ENCODE measurements at regions not wholly inside any gene's neighbourhood (a gene's known extent, or its start where the extent isn't known, plus 50 kb on each side); places are given as distances from the start of the nearest gene placed in this dataset.
A peak's percentile ranks its signal among the peaks of the same experiment; 100 is the strongest.

DNA sequence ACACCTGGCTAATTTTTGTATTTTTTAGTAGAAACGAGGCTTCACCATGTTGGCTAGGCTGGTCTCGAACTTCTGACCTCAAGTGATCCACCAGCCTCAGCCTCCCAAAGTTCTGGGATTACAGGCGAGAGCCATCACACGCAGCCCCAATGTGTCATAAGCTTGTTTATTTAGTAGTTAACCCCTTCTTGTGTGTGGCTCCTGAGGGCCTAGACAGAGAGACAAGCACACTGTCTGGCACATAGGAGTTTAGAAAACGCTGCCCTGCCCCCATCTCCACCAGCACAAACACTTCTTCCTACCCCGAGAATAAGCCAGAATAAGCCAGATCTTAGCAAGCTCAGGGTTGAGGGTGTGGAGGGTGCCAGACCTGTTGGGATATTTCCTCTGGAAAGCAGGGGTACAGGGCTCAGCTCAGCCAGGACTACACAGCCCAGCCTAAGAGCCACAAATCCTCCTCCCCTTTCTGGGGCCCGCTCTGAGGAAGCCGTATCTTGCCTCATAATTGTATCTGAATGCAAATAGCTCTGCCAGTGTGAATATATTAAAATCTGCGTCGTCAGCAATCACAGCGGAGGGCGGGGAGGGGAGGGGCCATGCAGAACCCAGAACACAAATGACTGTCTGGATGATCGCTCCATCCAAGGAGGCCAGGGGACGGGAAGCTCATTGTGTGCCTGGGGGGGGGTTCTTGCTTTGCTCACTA is 247.3 kb downstream of the MN1 start:
- Mint-ChIP-seq H3K4me1 (no peaks in the 10 kb centered on the region), H3K4me3 (no peak overlapping the region), H3K27me3 (peaks cover 0 to 19% (median 3%) of the 10 kb centered on the region in 5 donors), H3K9me3 (peaks cover 0 to 9% (median 0%) of the 10 kb centered on the region in 9 donors), H3K36me3 (peaks cover 0 to 2% (median 0%) of the 10 kb centered on the region in 3 donors), H3K27ac (peak overlapping the region in 1 of 10 donors; percentile 5)
- DNase-seq (no peak), ATAC-seq (no peak)
- POLR2A ChIA-PET, result no interaction called here

DNA sequence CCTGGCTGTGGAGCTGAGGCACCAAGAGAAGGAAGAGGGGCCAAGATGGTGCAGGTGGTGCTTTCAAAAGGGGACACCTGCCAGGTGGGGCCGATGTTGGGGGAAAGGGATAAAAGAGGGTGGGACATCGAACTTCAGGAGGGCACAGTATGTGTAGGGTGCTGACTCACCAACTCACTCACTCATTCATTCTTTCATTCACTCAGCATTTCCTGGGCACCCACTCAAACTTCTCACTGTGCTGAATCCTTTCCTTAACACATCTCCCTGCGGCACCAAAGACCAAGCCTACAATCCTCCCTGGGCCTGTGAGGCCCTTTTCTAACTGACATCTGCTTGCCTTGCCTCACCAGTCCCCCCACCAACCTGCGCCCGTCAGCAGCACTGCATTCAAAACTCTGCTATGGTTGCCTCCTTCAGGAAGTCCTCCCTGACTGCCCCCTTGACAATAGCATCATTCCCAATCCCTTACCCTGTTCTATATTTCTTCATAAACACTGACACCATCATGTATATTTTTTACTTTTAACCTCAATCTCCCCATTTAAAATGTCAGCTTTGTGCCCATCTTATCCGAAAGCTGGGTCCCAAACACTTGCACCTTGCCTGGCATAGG is 246.6 kb downstream of the MN1 start:
- ATAC-seq (no peak), DNase-seq (no peak)
- H3K4me1 Mint-ChIP-seq, result no peaks in the 10 kb centered on the region
- POLR2A ChIA-PET, result no interaction called here
- no peak overlapping the region for H3K27ac Mint-ChIP-seq
- peaks cover 0 to 2% (median 0%) of the 10 kb centered on the region in 3 donors for H3K36me3 Mint-ChIP-seq
- H3K27me3 Mint-ChIP-seq, result peaks cover 0 to 19% (median 3%) of the 10 kb centered on the region in 5 donors
- H3K9me3 Mint-ChIP-seq, result peaks cover 0 to 9% (median 0%) of the 10 kb centered on the region in 9 donors
- H3K4me3 Mint-ChIP-seq, result no peak overlapping the region

DNA sequence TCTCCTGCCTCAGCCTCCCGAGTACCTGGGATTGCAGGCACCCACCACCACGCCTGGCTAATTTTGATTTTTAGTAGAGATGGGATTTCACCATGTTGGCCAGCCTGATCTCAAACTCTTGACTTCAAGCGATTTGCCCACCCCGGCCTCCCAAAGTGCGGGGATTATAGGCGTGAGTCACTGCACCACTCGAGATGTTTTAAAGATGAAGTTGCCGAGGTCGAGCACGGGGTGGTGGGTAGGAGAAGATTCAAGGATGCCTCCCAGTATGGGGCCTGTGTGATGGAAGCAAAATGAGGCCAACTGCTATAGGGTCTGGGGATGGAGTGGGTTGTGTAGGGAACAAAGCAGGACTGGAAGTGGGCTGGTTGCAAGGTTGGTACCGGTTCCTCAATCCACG is 245.2 kb downstream of the MN1 start:
- H3K4me3 Mint-ChIP-seq, result no peak overlapping the region
- POLR2A ChIA-PET, result no interaction called here
- peaks cover 0 to 9% (median 2%) of the 10 kb centered on the region in 9 donors for H3K9me3 Mint-ChIP-seq
- no peak for ATAC-seq
- DNase-seq, result no peak
- H3K27me3 Mint-ChIP-seq, result peaks cover 0 to 25% (median 3%) of the 10 kb centered on the region in 5 donors
- H3K27ac Mint-ChIP-seq, result peak overlapping the region in 1 of 10 donors; percentile 75
- H3K36me3 Mint-ChIP-seq, result peaks cover 0 to 2% (median 0%) of the 10 kb centered on the region in 3 donors
- H3K4me1 Mint-ChIP-seq, result no peaks in the 10 kb centered on the region

DNA sequence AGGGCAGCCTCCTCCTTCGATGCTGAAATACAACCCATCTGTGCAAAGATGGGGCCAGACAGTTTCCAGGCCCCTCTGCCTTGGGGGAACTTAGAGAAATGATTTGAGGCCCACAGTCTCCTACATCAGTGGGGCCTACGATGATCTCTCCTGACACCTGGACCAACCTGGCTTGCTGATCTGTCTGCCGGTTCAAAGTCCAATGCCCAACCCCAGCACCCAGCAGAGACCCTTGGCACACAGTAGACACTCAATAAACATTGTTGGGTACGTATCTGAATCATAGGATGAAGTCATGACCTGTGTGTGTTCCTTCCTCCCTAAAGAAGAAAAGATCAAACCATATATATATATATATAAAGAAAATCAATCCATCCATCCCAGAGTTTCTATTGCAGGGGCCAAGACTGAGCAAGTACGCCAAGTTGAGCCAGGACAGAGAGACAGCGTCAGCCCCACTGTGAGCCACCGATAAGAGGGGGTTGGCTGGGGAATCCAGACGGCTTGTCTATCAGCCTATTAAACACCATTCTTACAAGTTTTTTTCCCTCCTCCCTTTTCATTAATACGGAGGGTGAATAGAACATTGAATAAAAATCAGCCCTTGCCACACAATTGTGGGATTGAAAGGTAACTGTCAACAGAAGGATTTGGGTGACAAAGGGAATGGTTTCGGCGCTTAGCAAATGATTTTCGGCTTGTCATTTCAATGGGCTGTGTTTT is 244.1 kb downstream of the MN1 start:
- DNase-seq (no peak), ATAC-seq (no peak)
- Mint-ChIP-seq H3K9me3 (peaks cover 0 to 8% (median 2%) of the 10 kb centered on the region in 9 donors), H3K27me3 (peaks cover 0 to 25% (median 2%) of the 10 kb centered on the region in 5 donors), H3K36me3 (peaks cover 0 to 2% (median 0%) of the 10 kb centered on the region in 3 donors), H3K4me3 (no peak overlapping the region), H3K27ac (no peak overlapping the region), H3K4me1 (no peaks in the 10 kb centered on the region)
- POLR2A ChIA-PET, result no interaction called here

DNA sequence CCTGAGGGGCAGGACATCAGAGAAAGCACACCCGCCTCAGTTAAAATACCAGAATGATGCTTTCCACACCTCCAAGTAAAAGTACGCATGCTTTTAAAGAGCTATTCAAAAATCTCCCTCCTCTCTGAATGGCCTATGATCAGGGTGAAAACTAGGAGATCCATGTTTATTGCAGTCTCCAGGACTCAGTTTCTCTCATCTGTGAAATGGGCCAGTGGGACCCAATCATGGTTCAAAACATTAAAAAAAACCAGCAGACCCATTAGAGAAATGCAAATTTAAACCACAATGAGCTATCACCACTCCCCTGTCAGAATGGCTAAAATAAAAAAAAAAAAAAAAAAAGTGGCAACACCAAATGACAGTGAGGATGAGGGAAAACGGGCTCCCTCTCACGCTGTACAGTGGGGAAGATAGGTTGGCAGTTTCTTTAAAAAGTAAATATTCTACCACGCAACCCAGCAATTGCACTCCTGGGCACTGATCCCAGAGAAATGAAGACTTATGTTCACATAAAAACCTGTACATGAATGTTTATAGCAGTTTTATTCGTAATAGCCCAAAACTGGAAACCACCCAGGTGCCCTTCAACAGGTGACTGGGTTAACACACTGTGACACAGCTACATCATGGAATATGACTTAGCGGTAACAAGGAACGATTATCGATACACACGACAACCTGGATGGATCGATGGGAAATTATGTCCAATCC is 242.7 kb downstream of the MN1 start:
- peaks cover 0 to 2% (median 0%) of the 10 kb centered on the region in 3 donors for H3K36me3 Mint-ChIP-seq
- H3K27me3 Mint-ChIP-seq, result peaks cover 0 to 26% (median 5%) of the 10 kb centered on the region in 5 donors
- POLR2A ChIA-PET, result no interaction called here
- peaks cover 0 to 5% (median 0%) of the 10 kb centered on the region in 9 donors for H3K9me3 Mint-ChIP-seq
- H3K4me3 Mint-ChIP-seq, result no peak overlapping the region
- no peaks in the 10 kb centered on the region for H3K4me1 Mint-ChIP-seq
- no peak for DNase-seq
- no peak overlapping the region for H3K27ac Mint-ChIP-seq
- ATAC-seq, result no peak

DNA sequence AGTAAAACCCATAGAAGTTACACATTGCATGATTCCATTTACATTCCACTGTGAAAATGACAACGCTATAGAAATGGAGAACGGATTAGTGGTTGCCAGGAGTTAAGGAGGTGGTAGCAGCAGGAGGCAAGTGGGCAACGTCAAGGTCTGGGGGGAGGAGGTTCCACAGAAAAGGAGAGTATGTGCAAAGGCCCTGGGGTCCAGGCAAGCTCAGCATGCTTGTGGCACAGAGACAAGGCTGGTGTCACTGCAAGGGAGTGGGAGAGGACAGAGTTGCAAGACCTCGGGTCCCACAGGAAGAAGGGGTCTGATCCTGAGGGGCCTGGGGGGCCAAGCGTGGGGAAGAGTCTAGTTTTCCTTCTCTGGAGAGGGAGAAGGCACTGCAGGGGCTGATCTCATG is 240.8 kb downstream of the MN1 start:
- Mint-ChIP-seq H3K4me1 (no peaks in the 10 kb centered on the region), H3K4me3 (no peak overlapping the region), H3K27ac (no peak overlapping the region), H3K9me3 (peaks cover 0 to 13% (median 2%) of the 10 kb centered on the region in 9 donors), H3K36me3 (no peaks in the 10 kb centered on the region), H3K27me3 (peaks cover 0 to 28% (median 9%) of the 10 kb centered on the region in 5 donors)
- POLR2A ChIA-PET, result no interaction called here
- DNase-seq (no peak), ATAC-seq (no peak)

DNA sequence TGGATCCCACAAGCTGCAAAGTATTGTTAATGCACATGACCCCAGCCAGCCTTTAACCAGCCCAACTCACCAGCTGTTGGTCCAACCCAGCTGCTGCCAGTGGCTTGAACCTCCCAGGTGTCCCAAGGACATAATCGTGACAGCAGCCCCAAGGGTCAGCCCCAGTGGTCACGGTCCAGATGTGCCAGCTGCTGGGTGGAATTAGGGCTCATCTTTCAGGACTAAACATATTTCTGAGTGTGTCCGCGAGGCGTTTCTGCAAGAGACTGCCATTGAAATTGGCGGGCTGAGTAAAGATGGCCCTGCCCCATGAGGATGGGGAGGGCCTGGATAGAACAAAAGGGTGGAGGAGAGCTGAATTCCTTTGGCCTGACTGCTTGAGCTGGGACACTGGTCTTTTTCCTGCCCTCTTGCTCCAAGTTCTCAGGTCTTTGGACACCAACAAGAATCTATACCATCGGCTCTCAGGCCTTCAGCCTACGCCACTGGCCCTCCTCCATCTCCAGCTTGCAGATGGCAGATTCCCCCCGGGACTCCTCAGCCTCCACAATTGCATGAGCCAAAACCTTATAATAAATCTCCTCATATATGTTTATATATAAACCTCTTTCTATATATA is 240.2 kb downstream of the MN1 start:
- no peak overlapping the region for H3K4me3 Mint-ChIP-seq
- H3K27ac Mint-ChIP-seq, result no peak overlapping the region
- ATAC-seq, result no peak
- H3K4me1 Mint-ChIP-seq, result no peaks in the 10 kb centered on the region
- POLR2A ChIA-PET, result no interaction called here
- H3K9me3 Mint-ChIP-seq, result peaks cover 0 to 13% (median 2%) of the 10 kb centered on the region in 9 donors
- peaks cover 0 to 25% (median 9%) of the 10 kb centered on the region in 5 donors for H3K27me3 Mint-ChIP-seq
- H3K36me3 Mint-ChIP-seq, result no peaks in the 10 kb centered on the region
- DNase-seq, result no peak

DNA sequence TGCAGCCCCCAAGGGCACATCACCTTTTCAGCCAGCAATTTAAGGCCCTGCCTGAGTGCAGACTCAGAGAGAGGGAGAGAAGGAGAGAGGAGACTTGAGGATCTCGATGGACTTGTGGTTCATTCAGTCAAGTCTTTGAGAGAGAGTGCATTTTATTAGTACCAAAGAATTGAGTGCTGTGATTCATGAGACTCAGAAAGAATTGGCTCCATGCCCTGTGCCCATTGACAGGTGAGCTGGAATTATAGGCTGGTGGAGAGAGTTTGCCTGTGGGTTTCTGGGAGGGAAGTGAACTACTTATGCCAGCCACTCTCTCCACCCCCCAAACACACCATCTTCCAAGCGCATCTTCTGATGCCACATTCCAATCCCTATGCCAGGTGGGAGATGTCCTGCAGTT is 236.8 kb downstream of the MN1 start:
- Mint-ChIP-seq H3K27ac (peak overlapping the region in 1 of 10 donors; percentile 32), H3K9me3 (peaks cover 0 to 13% (median 2%) of the 10 kb centered on the region in 9 donors), H3K4me1 (no peaks in the 10 kb centered on the region), H3K4me3 (no peak overlapping the region), H3K36me3 (no peaks in the 10 kb centered on the region), H3K27me3 (peaks cover 0 to 33% (median 12%) of the 10 kb centered on the region in 5 donors)
- DNase-seq (no peak), ATAC-seq (no peak)
- POLR2A ChIA-PET, result no interaction called here

DNA sequence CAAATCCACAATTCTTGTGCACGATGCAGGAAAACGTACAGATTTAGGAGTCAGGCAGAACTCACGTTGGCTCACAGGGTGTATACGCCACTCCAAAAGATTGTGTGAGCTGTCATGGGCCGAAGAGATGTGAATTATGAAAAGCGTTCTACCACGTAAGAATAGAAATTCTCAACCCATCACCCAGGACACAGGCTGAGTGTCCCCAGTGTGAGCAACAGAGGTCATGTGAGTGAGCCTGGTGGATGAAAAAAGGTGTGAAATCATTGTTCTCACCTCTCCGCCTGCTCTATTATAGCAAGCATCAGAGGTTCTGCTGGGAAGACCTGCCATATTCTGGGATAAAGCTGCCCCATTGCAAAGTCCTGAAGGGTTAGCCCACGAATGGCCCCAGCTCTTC is 235.0 kb downstream of the MN1 start:
- no peak for ATAC-seq
- POLR2A ChIA-PET, result no interaction called here
- Mint-ChIP-seq H3K36me3 (no peaks in the 10 kb centered on the region), H3K9me3 (peaks cover 0 to 13% (median 2%) of the 10 kb centered on the region in 9 donors), H3K27ac (no peak overlapping the region), H3K4me3 (no peak overlapping the region), H3K27me3 (peaks cover 0 to 51% (median 23%) of the 10 kb centered on the region in 5 donors), H3K4me1 (no peaks in the 10 kb centered on the region)
- DNase-seq, result no peak

DNA sequence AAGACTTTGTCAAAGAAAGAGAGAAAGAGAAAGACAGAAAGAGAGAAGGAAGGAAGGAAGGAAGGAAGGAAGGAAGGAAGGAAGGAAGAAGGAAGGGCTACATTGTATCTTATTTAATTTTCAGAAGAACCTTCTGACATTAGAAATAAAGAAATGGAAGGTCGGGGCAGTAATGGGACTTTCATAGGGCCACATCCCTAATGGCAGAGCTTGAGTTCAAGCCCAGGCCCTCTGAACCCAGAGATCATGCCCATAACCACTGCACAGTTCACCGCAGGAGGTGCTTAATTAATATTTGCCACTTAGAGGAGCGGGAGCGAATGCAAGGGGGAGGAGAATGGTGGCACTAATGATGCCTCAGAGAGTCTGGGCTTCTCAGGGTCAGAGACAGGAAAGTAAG is 233.3 kb downstream of the MN1 start:
- no peak for DNase-seq
- Mint-ChIP-seq H3K36me3 (no peaks in the 10 kb centered on the region), H3K4me3 (no peak overlapping the region), H3K9me3 (peaks cover 0 to 19% (median 2%) of the 10 kb centered on the region in 9 donors), H3K27ac (peak overlapping the region in 1 of 10 donors; percentile 49), H3K27me3 (peaks cover 3 to 59% (median 34%) of the 10 kb centered on the region in 5 donors), H3K4me1 (no peaks in the 10 kb centered on the region)
- POLR2A ChIA-PET, result no interaction called here
- ATAC-seq, result no peak

DNA sequence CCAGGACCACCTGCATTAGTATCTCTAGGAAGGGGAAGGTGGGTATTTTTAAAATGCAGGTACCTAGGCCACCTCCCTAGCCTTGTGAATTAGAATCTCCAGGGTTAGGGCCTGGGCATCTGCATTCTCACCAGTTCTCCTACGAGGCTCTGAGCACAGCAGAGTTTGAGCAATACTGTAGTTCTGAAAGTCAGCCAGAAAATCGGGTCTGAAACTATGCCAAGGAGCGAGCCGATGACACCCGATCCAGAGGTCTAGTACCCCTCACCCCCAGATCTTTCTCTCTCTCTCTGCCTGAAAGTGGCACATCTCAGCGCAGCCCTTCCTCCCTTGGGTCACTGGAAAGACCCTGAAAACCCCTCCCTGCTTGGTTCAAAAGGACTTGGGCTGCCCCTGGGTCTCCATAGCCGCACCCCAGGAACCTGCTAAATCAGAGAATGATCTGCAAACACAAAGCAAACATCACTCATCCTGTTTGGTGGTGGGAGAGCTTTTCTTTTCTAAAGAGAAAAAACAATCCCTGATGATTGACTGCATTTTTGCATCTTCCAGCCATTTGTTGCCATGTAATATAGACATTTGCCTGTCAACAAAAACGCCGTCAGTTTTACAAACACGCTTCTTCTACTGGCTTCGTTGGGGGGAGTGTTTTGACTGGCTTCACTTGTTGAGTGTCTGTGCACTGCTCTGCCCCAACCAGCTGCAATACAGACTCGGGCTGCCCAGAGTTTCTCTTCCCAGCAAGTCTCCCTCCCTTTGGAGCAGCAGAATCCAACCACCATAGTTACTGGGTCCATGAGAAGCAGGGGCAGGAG is 229.9 kb downstream of the MN1 start:
- Mint-ChIP-seq H3K27ac (peak overlapping the region in 1 of 10 donors; percentile 41), H3K27me3 (peaks cover 9 to 63% (median 32%) of the 10 kb centered on the region in 5 donors), H3K4me3 (no peak overlapping the region), H3K9me3 (peaks cover 0 to 9% (median 0%) of the 10 kb centered on the region in 9 donors), H3K4me1 (no peaks in the 10 kb centered on the region), H3K36me3 (no peaks in the 10 kb centered on the region)
- ATAC-seq, result no peak
- DNase-seq, result no peak
- POLR2A ChIA-PET, result no interaction called here

DNA sequence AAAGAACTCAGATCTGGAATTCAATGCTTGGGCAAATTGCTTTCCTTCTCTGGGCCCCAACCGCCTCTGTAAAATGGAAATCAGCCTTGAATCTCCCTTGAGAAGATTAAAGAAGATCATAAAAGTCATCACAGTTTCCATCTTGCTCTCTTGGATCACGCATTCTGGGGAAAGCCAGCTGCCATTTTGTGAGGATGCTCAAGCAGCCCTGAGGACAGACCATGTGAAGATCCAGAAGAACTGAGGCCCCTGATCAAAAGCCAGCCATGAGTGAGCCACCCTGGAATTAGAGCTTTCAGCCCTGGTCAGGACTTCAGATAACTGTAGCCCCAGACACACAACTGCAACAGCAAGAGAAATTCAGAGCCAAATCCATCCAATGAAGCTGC is 229.3 kb downstream of the MN1 start:
- Mint-ChIP-seq H3K27me3 (peaks cover 9 to 63% (median 32%) of the 10 kb centered on the region in 5 donors), H3K36me3 (no peaks in the 10 kb centered on the region), H3K9me3 (peaks cover 0 to 9% (median 0%) of the 10 kb centered on the region in 9 donors), H3K4me3 (no peak overlapping the region), H3K27ac (no peak overlapping the region), H3K4me1 (no peaks in the 10 kb centered on the region)
- ATAC-seq, result no peak
- no peak for DNase-seq
- POLR2A ChIA-PET, result no interaction called here

All from naive thymus-derived CD8-positive, alpha-beta T cell (primary cell).